Breast epithelium (tissue), 4 donors: ENCODE measurements at regions not wholly inside any gene's neighbourhood (a gene's known extent, or its start where the extent isn't known, plus 50 kb on each side); places are given as distances from the start of the nearest gene placed in this dataset.

Experiments used
- DNase-seq, 2 donors: peaks; one replicate each; pipeline ENCODE4 v3.0.0-alpha.2; 2019; ENCODE audit warnings: low spot score in 2 of 2
- H3K27ac ChIP-seq, 2 donors: fragments of 200-600 bp; sonication (generic) in 1 of 2; one replicate each; pipeline ENCODE4 v1.5.1; 2016 to 2019; ENCODE audit warnings: mild to moderate bottlenecking in 1 of 2
- H3K27me3 ChIP-seq, 2 donors: fragments of 200-600 bp; sonication (generic) in 1 of 2; one replicate each; pipeline versions ENCODE4 v1.5.1 to v1.6.0; 2017 to 2019; ENCODE audit warnings: control low read depth in 1 of 2, mild to moderate bottlenecking in 1 of 2
- H3K36me3 ChIP-seq: fragments of 200-600 bp; one replicate; pipeline ENCODE4 v1.5.1; 2019
- H3K4me1 ChIP-seq, 2 donors: fragments of 200-600 bp; sonication (generic); one replicate each; pipeline ENCODE4 v1.5.1; 2016 to 2019; ENCODE audit warnings: control low read depth in 1 of 2
- H3K4me3 ChIP-seq, 3 donors: fragments of 200-600 bp; sonication (generic); 1 replicate in 2 of 3; 2 replicates in 1 of 3; pipeline ENCODE4 v1.5.1; 2016 to 2019; ENCODE audit warnings: mild to moderate bottlenecking in 3 of 3, moderate library complexity in 2 of 3
- H3K9me3 ChIP-seq, 2 donors: fragments of 200-600 bp; sonication (generic) in 1 of 2; one replicate each; pipeline ENCODE4 v1.5.1; 2016 to 2019; ENCODE audit warnings: control low read depth in 1 of 2
- POLR2A ChIP-seq: fragments of 450-650 bp; IDR thresholded peaks from one replicate; pipeline ENCODE4 v1.6.1; 2016; ENCODE audit warnings: antibody characterized with exemption, mild to moderate bottlenecking, moderate library complexity
- POLR2AphosphoS5 ChIP-seq, 3 donors: sonication (generic); formaldehyde crosslinking; IDR thresholded peaks; one replicate each; pipeline ENCODE4 v1.6.1; 2017; ENCODE audit warnings: antibody characterized with exemption in 3 of 3
- intact Hi-C: fragments of 100-400 bp; cut with DNase I; formaldehyde crosslinking; loops from one replicate; pipeline ENCODE4 v1.15.1; 2023; ENCODE audit warnings: low total_unique reads
- TF ChIP-seq, protein P1 (sequence below), 3 donors: fragments of 450-650 bp; IDR thresholded peaks; one replicate each; pipeline ENCODE4 v1.5.1; 2016 to 2017; ENCODE audit warnings: antibody characterized with exemption in 3 of 3, mild to moderate bottlenecking in 3 of 3, moderate library complexity in 3 of 3

DNA sequence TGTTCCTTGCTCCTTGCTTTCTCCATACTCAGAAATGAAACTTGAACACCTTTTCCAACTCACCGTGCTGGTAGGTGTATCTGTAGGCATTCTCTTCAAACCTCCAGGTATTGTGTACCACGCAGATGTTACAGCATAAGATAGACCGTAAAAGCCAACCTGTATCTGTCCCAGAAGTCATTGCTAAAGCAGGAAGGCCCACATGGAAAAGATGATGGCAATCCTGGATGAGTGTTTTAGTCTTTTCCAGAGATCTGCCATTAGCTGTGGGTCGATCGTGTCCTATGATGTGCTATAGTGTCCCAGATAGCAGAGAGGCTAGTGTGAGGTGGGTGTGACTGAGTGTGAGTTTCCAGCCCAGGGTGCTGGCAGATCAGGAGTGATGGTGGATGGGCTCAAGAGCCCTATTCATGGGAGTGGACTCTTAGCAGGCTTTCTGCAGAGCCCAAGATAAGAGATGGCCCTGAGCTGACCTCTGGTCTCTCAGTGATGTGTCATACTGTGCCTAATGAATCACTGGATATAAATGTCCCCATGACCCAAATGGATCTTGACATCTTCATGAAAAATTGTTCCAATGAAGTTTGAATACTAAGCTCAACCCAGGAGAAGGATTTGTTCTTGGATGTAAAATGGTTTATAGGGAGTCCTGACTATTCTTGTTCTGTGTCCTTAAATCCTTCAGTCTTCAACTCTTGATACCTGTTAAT is 69.1 kb upstream of the WDR1 start:
- H3K27ac ChIP-seq: no peak overlapping the region
- no peaks in the 10 kb centered on the region for H3K27me3 ChIP-seq
- H3K4me1 ChIP-seq: no peaks in the 10 kb centered on the region
- no peaks in the 10 kb centered on the region for H3K36me3 ChIP-seq
- no peaks in the 10 kb centered on the region for H3K9me3 ChIP-seq
- H3K4me3 ChIP-seq: no peak overlapping the region
- intact Hi-C loops: no loop called here
- TF ChIP-seq, protein P1, sequence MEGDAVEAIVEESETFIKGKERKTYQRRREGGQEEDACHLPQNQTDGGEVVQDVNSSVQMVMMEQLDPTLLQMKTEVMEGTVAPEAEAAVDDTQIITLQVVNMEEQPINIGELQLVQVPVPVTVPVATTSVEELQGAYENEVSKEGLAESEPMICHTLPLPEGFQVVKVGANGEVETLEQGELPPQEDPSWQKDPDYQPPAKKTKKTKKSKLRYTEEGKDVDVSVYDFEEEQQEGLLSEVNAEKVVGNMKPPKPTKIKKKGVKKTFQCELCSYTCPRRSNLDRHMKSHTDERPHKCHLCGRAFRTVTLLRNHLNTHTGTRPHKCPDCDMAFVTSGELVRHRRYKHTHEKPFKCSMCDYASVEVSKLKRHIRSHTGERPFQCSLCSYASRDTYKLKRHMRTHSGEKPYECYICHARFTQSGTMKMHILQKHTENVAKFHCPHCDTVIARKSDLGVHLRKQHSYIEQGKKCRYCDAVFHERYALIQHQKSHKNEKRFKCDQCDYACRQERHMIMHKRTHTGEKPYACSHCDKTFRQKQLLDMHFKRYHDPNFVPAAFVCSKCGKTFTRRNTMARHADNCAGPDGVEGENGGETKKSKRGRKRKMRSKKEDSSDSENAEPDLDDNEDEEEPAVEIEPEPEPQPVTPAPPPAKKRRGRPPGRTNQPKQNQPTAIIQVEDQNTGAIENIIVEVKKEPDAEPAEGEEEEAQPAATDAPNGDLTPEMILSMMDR (IDR thresholded peaks at IDR 0.05): no peak
- no peak for DNase-seq

DNA sequence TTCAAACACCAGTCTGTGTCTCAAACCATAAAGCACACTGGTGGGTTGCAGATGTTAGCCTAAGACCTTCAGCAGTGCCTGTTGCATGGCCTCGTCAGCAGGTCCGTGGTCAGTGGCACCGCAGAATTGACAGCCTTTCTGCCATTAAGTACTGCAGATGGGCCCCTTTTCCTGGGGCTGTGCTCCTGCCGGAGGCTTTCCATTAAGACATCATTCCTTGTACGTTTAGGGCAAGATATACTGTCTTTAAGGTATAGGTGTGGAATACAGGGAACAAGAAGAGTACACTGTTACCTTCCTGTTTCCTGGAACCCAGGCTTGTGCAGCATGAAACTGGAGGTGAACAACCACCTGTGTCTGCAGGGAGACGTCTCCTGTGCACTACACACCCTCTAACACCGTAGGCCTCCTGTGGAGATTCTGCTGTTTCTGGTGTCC is 67.9 kb upstream of the WDR1 start:
- Histone ChIP-seq H3K27ac (no peak overlapping the region), H3K4me3 (no peak overlapping the region), H3K27me3 (no peaks in the 10 kb centered on the region), H3K4me1 (no peaks in the 10 kb centered on the region), H3K9me3 (no peaks in the 10 kb centered on the region), H3K36me3 (no peaks in the 10 kb centered on the region)
- intact Hi-C loops: no loop called here
- TF ChIP-seq POLR2AphosphoS5 (IDR thresholded peaks at IDR 0.05) (no peak), POLR2A (no peak)
- TF ChIP-seq, protein P1 (IDR thresholded peaks at IDR 0.05): no peak
- DNase-seq: no peak

DNA sequence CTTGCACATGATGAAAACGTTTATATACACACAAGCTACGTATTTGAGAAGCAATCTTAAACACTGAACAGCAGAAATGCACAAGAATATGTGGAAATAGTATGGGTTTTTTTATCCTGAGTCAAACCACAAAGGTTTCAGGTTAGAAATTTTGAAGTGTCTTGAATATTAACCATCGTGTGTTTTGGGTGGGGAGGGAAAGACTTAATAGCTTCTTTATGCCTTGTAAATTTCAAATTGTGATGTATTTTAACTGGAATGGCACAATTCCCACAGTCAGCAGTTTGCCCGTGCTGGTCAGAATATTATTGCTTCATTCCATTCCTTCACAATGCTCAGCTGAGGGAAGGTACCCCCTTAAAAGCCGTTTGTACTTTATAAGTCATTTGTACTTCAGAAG is 67.4 kb upstream of the WDR1 start:
- H3K36me3 ChIP-seq: no peaks in the 10 kb centered on the region
- no peak overlapping the region for H3K27ac ChIP-seq
- H3K4me1 ChIP-seq: no peaks in the 10 kb centered on the region
- no peaks in the 10 kb centered on the region for H3K9me3 ChIP-seq
- DNase-seq: no peak
- intact Hi-C loops: no loop called here
- no peaks in the 10 kb centered on the region for H3K27me3 ChIP-seq
- TF ChIP-seq, protein P1 (IDR thresholded peaks at IDR 0.05): no peak
- TF ChIP-seq POLR2A (no peak), POLR2AphosphoS5 (IDR thresholded peaks at IDR 0.05) (no peak)
- no peak overlapping the region for H3K4me3 ChIP-seq

DNA sequence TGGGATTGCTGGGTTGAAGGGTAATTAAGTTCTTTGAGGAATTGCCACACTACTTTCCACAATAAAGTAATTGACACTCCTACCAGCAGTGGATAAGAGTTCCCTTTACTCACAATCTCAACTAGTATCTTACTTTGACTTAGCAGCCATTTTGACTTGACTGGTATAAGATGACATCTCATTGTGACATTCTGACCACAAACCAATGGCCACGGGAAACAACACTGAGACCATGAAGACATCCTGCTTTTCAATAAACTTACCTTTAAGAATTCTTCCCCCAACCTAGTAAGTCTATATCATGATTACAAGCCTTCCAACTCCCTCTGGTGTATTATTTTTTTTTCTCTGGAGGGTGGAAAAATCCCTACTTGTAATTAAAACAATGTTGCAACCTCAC is 66.9 kb upstream of the WDR1 start:
- Histone ChIP-seq H3K4me3 (no peak overlapping the region), H3K27me3 (no peaks in the 10 kb centered on the region), H3K36me3 (no peaks in the 10 kb centered on the region), H3K9me3 (no peaks in the 10 kb centered on the region), H3K4me1 (no peaks in the 10 kb centered on the region), H3K27ac (no peak overlapping the region)
- DNase-seq: no peak
- TF ChIP-seq POLR2A (no peak), POLR2AphosphoS5 (IDR thresholded peaks at IDR 0.05) (no peak)
- TF ChIP-seq, protein P1 (IDR thresholded peaks at IDR 0.05): no peak
- intact Hi-C loops: no loop called here

DNA sequence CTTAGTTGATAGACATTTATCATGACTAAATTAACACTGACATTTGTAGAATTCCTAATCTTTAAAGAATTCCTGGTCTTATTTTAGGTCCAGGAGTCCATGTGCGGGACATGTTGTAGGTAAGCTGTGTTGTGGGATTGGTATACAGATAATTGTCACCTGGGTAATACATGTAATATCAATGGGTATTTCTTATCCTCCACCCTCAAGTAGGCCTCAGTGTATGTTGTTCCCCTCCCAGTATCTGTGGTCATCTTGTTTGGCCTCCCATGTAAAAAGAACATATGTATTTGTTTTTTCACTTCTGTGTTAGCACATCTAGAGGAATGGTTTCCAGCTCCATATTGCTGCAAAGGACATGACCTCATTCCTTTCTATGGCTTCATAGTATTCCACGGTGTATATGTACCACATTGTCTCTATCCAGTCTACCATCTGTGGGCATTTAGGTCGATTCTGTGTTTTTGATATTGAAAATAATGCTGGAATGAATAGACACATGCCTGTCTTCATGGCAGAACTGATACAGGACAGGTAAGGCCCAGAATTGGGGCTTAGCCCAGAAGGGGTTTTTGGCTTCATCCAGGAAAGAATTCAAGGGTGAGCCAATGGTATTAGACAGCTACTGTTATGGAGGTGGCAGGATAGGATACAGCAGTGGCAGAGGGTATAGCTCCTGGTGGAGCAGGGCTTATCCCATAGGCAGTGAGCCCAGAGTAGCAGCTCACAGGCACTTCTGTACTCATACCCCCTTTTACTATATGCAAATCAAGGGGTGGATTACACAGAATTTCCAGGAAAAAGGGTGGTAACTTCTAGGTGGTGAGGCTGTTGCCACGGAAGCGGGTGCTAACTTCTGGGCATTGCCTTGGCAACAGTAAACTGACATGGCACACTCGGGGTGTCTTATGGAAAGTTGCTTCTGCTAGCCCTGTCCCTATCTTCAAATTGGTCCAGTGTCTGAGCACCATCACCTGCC is 66.1 kb upstream of the WDR1 start:
- no peak for DNase-seq
- TF ChIP-seq, protein P1 (IDR thresholded peaks at IDR 0.05): no peak
- TF ChIP-seq POLR2A (no peak), POLR2AphosphoS5 (IDR thresholded peaks at IDR 0.05) (no peak)
- Histone ChIP-seq H3K9me3 (no peaks in the 10 kb centered on the region), H3K27ac (no peak overlapping the region), H3K36me3 (no peaks in the 10 kb centered on the region), H3K4me3 (no peak overlapping the region), H3K4me1 (no peaks in the 10 kb centered on the region), H3K27me3 (no peaks in the 10 kb centered on the region)
- intact Hi-C loops: no loop called here
